T-helper 2 cell treated with Interferon-gamma antibody and Interleukin-4, amounts not matched to agents 5 μg/mL and 100 μg/mL, for 36 hours (primary cell): ENCODE measurements at regions not wholly inside any gene's neighbourhood (a gene's known extent, or its start where the extent isn't known, plus 50 kb on each side); places are given as distances from the start of the nearest gene placed in this dataset.

Experiments used
- DNase-seq: peaks from one replicate; pipeline ENCODE4 v3.0.0; 2021; ENCODE audit warnings: low spot score
- H3K27ac Mint-ChIP-seq: one replicate; pipeline ENCODE4 v1.8.0; 2021; ENCODE audit warnings: mild to moderate bottlenecking, mixed read lengths
- H3K27me3 Mint-ChIP-seq: one replicate; pipeline ENCODE4 v1.8.0; 2021; ENCODE audit warnings: low read depth, mixed read lengths
- H3K36me3 Mint-ChIP-seq: one replicate; pipeline ENCODE4 v1.8.0; 2021; ENCODE audit warnings: low read depth, mixed read lengths
- H3K4me1 Mint-ChIP-seq: one replicate; pipeline ENCODE4 v1.8.0; 2021; ENCODE audit warnings: low read depth, mixed read lengths
- H3K4me3 Mint-ChIP-seq: one replicate; pipeline ENCODE4 v1.8.0; 2022; ENCODE audit warnings: mild to moderate bottlenecking, moderate library complexity, mixed read lengths
- H3K9me3 Mint-ChIP-seq: one replicate; pipeline ENCODE4 v1.8.0; 2021; ENCODE audit warnings: mixed read lengths

DNA sequence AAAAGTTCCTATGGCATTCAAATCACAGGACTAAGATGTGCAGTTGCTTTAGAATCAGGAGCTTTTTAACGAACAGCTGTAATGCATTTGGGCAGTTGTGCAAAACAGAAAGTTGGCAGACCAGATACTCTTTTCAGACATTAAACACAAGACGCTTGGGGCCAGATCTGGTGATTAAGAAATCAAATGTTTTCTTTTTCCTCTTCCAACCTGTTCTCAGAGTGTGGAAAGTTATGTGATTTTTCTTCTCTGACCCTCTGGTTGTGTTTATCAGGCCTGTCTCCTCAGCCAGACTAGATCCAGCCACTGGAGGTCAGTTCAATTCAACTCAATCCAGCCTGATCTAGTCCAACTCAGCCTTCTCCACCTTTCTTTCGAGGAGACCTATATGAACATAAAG lies 298.5 kb upstream of the PCSK5 start:
- peaks cover 5% of the 10 kb centered on the region for H3K4me1 Mint-ChIP-seq
- no peaks in the 10 kb centered on the region for H3K27me3 Mint-ChIP-seq
- H3K4me3 Mint-ChIP-seq: no peak overlapping the region
- no peaks in the 10 kb centered on the region for H3K9me3 Mint-ChIP-seq
- no peak overlapping the region for H3K27ac Mint-ChIP-seq
- no peaks in the 10 kb centered on the region for H3K36me3 Mint-ChIP-seq
- no peak for DNase-seq

DNA sequence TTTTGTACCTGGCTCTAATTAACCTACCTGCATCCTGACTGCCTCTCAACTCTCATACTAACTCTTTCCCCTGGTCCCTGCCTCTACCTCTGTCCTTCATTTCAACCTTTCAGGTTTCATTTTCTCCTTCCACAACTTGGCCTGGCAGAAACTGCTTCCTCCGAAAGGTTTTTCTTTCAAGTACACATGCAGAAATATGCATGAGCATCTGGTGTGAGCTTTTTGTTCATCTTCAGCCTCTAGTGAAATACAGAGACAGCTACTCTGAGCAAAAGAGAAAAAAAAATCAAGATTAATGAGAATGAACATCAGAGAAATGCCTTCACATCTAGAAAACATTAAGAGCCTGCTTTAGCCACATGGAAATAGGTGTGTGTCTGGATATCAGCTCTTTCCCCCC lies 297.9 kb upstream of the PCSK5 start:
- Mint-ChIP-seq H3K4me3 (no peak overlapping the region), H3K27ac (no peak overlapping the region), H3K36me3 (no peaks in the 10 kb centered on the region), H3K27me3 (no peaks in the 10 kb centered on the region), H3K4me1 (peaks cover 5% of the 10 kb centered on the region), H3K9me3 (no peaks in the 10 kb centered on the region)
- DNase-seq: no peak

DNA sequence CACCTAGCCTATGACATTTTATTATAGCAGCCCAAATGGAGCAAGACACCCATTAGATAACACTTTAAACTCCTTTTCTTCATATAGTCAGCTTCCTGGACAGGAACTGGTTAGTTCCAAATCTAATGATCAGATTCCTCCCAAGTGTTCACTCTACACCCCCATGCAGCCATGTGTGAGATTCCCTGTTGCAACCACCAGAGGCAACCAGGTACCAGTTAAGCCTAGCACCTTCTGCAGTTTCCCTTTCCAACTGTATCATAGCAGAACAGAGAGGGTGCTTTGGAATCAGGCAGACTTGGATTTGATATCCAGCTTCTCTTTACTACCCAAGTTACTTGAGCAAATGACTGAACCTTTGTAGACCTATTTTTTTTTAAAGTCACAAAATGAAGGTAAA lies 296.6 kb upstream of the PCSK5 start:
- H3K27me3 Mint-ChIP-seq: no peaks in the 10 kb centered on the region
- no peaks in the 10 kb centered on the region for H3K36me3 Mint-ChIP-seq
- peaks cover 5% of the 10 kb centered on the region for H3K4me1 Mint-ChIP-seq
- no peak overlapping the region for H3K27ac Mint-ChIP-seq
- no peaks in the 10 kb centered on the region for H3K9me3 Mint-ChIP-seq
- no peak overlapping the region for H3K4me3 Mint-ChIP-seq
- no peak for DNase-seq

DNA sequence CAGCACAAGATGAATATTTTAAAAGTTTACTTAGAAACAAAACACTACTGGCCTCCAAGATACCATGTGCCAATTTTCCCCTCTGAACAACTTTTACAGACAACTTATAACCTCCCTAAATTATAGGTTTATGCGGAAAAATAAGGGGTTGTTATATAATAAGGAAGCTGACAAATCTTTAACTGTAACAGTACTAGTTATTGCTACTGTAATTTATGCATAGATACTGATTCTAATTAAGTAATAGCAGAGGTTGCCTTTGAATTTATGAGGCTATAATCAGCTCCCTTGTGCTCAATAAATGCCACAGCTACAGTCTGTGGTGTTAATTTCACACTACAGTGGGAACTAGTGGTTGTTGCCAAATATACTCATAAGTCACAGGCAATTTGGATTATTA lies 291.3 kb upstream of the PCSK5 start:
- H3K27ac Mint-ChIP-seq: no peak overlapping the region

DNA sequence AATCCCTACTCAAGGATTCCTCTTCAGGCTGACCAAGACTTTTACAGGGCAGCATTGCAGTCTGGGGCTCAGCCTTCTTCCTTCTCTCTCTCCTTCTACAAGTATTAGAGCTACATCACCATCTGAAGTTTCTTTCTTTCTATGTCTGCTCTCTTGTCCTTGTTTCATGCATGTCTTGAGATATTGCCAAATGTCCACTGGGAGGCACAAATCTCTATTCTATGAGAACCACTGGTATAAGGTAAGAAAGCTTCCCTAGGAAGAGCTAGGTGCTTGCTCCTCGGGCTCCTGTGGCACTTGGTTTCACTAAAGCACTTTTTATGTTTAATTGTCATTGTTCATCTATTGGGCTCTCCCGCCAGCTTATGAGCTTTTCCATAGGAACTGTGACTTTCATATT lies 289.2 kb upstream of the PCSK5 start:
- Mint-ChIP-seq H3K27ac (no peak overlapping the region), H3K4me1 (no peaks in the 10 kb centered on the region), H3K4me3 (no peak overlapping the region), H3K36me3 (no peaks in the 10 kb centered on the region), H3K27me3 (no peaks in the 10 kb centered on the region), H3K9me3 (no peaks in the 10 kb centered on the region)
- no peak for DNase-seq

More for the DNA sequence above, 291.3 kb upstream of the PCSK5 start:
- Mint-ChIP-seq H3K9me3 (no peaks in the 10 kb centered on the region), H3K27me3 (no peaks in the 10 kb centered on the region), H3K4me3 (no peak overlapping the region), H3K4me1 (no peaks in the 10 kb centered on the region), H3K36me3 (no peaks in the 10 kb centered on the region)
- DNase-seq: no peak

DNA sequence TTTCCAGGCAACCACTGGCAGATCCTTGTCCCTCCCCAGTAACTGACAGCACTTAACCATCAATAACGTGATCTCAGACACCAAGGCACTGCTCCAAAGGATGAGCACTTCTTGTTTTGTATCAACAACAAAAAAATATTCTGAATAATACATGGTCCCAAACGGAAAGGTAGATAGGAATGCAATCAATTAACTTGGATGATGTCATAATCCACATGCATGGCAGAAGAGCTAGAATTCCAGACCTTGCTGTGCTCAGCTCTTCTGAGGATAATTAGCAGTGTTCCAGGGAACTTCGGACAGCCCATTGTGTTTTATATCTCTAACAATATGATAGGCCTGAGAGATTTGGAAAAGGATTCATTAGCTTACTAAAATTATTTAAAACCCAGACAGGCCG lies 288.4 kb upstream of the PCSK5 start:
- Mint-ChIP-seq H3K36me3 (no peaks in the 10 kb centered on the region), H3K27ac (no peak overlapping the region), H3K9me3 (no peaks in the 10 kb centered on the region), H3K4me1 (no peaks in the 10 kb centered on the region), H3K4me3 (no peak overlapping the region), H3K27me3 (no peaks in the 10 kb centered on the region)
- no peak for DNase-seq

DNA sequence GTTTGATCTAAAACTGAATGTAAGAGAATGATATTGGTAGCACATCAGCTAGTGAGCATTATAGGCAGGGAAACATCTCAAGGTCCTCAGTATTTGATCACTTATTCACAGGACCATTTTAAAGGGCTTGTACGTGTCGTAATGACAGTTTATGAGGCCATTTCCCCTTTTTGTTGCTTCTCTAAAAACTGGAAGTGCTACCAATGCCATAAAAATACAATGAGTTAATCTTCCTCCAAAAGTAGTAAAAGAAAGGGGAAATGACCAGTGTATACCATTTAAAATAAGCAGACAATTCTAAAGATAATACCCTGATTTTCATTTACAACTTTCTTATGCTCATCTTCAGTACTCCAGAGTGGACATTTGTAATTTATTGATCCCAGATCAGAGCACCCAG lies 285.8 kb upstream of the PCSK5 start:
- Mint-ChIP-seq H3K4me3 (no peak overlapping the region), H3K9me3 (no peaks in the 10 kb centered on the region)

DNA sequence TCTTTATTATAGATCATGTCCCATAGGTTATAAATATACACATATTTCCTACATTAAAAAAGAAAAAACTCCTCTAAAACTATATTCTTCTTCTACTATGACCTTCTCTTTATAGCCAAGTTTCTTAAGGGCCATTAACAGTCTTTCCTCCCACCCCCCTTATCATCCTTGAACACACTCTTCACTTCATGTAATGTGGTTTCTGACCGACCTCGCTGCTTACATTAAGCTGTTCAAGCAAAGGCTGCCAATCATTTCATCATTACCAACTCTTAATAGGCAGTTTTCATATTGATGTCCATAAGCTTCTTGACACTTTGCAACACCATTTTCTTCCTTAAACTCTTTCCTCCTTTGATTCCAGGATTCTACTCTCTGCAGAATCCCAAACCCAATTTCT lies 283.0 kb upstream of the PCSK5 start:
- no peaks in the 10 kb centered on the region for H3K9me3 Mint-ChIP-seq
- no peaks in the 10 kb centered on the region for H3K4me1 Mint-ChIP-seq
- H3K27me3 Mint-ChIP-seq: no peaks in the 10 kb centered on the region
- no peak overlapping the region for H3K27ac Mint-ChIP-seq
- no peak for DNase-seq
- H3K36me3 Mint-ChIP-seq: no peaks in the 10 kb centered on the region
- no peak overlapping the region for H3K4me3 Mint-ChIP-seq

More for the DNA sequence above, 285.8 kb upstream of the PCSK5 start:
- H3K4me1 Mint-ChIP-seq: no peaks in the 10 kb centered on the region
- no peaks in the 10 kb centered on the region for H3K36me3 Mint-ChIP-seq
- H3K27me3 Mint-ChIP-seq: no peaks in the 10 kb centered on the region
- DNase-seq: no peak
- no peak overlapping the region for H3K27ac Mint-ChIP-seq

DNA sequence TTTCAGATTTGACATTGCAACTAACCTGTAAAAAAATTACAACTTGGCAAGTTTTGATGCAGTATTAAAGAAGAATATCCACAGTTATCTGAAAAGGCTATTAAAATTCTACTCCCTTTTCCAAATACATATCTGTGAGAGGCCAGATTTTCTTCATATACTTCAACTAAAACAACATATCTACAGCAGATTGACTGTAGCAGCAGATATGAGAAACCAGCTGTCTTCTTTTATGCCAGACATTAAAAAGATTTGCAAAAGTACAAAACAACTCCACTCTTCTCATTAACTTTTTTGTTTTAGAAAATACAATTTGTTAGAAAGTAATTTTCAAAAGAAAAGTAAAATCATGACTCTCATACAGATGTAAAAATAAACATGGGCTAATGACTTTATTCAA lies 281.1 kb upstream of the PCSK5 start:
- Mint-ChIP-seq H3K4me3 (no peak overlapping the region), H3K27me3 (no peaks in the 10 kb centered on the region), H3K9me3 (no peaks in the 10 kb centered on the region), H3K27ac (no peak overlapping the region), H3K4me1 (no peaks in the 10 kb centered on the region), H3K36me3 (no peaks in the 10 kb centered on the region)
- no peak for DNase-seq

DNA sequence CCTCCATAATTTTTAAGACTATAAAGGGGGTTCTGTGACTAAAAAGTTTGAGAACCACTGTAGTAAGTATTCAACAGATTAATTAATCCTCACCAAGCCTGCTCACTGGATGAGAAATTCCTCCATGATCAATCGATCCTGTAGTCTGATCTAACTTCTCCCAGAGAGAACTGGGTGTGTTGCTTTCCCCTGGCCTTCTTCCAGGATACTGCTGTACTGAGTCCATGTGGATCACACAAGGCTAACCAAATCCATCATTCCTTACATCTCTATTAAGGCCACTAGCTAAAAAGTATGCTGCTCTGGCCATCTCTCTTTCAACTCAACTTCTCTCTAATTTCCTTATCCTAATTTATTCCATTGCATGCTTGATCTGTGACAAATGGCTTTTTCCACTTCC lies 280.2 kb upstream of the PCSK5 start:
- DNase-seq: no peak
- Mint-ChIP-seq H3K9me3 (no peaks in the 10 kb centered on the region), H3K4me1 (no peaks in the 10 kb centered on the region), H3K27me3 (no peaks in the 10 kb centered on the region), H3K4me3 (no peak overlapping the region), H3K36me3 (no peaks in the 10 kb centered on the region), H3K27ac (no peak overlapping the region)

DNA sequence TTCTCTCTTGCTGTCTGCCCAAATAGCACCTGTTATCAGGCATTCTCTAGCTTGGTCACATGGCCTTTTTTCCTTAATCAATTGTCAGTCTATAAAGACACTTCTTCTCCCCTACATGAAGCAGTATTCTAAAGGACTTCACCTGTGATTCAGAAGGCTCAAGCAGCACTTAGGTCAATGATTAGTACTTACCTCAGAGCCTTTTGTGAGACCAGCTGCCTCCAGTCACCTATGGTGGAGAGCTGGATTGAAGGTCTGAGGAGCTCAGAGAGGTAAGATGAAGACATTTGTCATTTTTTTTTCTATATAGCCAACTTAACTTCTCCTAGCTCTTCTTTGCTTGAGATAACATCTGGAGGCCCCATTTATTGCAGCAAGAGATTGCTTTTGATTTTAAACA lies 278.3 kb upstream of the PCSK5 start:
- Mint-ChIP-seq H3K4me3 (no peak overlapping the region), H3K9me3 (no peaks in the 10 kb centered on the region), H3K4me1 (no peaks in the 10 kb centered on the region), H3K27me3 (peaks cover 3% of the 10 kb centered on the region), H3K36me3 (no peaks in the 10 kb centered on the region), H3K27ac (no peak overlapping the region)
- DNase-seq: no peak

DNA sequence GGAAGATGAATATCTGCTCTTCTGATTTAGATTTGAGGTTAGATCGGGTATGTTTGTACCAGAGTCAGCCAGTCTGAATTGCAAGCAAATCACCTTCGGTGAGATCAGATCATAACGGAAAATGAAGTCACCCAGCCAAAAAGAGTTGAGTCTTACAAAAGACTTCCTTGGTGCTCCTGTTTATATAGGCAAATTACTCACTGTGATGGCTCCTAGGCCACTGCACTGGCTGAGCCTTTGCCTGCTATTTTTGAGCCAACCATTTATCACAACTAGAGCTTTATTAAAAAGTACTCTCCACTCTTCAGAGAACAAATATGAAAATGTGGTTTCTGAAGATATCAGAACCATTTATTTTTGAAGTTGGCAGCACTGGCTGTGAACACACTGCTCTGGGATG lies 277.7 kb upstream of the PCSK5 start:
- no peaks in the 10 kb centered on the region for H3K4me1 Mint-ChIP-seq
- peaks cover 3% of the 10 kb centered on the region for H3K27me3 Mint-ChIP-seq
- no peak overlapping the region for H3K4me3 Mint-ChIP-seq
- H3K9me3 Mint-ChIP-seq: no peaks in the 10 kb centered on the region
- H3K36me3 Mint-ChIP-seq: no peaks in the 10 kb centered on the region
- no peak for DNase-seq
- no peak overlapping the region for H3K27ac Mint-ChIP-seq

DNA sequence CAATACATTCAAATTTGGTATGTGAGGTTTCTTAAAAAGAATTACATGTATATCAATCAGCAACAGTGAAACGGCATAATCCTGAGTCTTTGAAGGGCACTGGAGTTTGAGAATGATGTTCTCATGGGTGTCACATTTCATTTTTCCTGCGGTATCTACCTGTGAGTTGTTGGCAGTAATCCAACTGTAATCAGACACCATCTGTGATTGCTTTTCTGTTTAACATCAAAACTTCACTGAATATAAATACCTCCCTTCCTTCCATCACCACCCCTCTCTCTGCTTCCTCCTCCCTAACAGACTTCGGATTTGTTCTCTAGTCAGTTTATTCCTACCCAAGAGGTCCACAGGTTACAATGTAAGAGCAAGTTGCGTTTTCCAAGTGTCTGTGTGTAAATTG lies 275.2 kb upstream of the PCSK5 start:
- H3K36me3 Mint-ChIP-seq: no peaks in the 10 kb centered on the region
- no peak overlapping the region for H3K4me3 Mint-ChIP-seq
- H3K27ac Mint-ChIP-seq: no peak overlapping the region

DNA sequence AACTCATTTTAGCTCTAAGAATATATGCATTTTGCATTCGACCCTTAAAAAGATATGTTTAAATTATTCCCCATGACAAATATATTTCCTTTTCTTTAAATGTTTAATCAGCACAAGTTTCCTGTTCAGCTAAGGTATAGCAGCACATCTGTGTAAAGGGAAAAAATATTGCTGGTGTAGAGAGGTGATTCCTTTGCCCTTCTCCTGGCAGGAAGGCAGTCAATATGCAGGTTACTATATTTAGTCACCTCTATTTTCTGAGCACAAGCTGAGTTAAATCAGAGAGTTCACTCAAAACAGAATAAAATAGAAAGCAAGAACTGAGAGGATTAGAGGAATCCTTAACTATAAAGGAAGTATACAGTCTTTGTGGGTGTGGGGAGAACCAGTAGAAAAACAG lies 274.4 kb upstream of the PCSK5 start:
- H3K9me3 Mint-ChIP-seq: no peaks in the 10 kb centered on the region
- no peak overlapping the region for H3K27ac Mint-ChIP-seq
- no peaks in the 10 kb centered on the region for H3K4me1 Mint-ChIP-seq
- peaks cover 3% of the 10 kb centered on the region for H3K27me3 Mint-ChIP-seq
- H3K36me3 Mint-ChIP-seq: no peaks in the 10 kb centered on the region
- no peak for DNase-seq
- H3K4me3 Mint-ChIP-seq: no peak overlapping the region

More for the DNA sequence above, 275.2 kb upstream of the PCSK5 start:
- no peaks in the 10 kb centered on the region for H3K4me1 Mint-ChIP-seq
- no peak for DNase-seq
- peaks cover 3% of the 10 kb centered on the region for H3K27me3 Mint-ChIP-seq
- H3K9me3 Mint-ChIP-seq: no peaks in the 10 kb centered on the region

DNA sequence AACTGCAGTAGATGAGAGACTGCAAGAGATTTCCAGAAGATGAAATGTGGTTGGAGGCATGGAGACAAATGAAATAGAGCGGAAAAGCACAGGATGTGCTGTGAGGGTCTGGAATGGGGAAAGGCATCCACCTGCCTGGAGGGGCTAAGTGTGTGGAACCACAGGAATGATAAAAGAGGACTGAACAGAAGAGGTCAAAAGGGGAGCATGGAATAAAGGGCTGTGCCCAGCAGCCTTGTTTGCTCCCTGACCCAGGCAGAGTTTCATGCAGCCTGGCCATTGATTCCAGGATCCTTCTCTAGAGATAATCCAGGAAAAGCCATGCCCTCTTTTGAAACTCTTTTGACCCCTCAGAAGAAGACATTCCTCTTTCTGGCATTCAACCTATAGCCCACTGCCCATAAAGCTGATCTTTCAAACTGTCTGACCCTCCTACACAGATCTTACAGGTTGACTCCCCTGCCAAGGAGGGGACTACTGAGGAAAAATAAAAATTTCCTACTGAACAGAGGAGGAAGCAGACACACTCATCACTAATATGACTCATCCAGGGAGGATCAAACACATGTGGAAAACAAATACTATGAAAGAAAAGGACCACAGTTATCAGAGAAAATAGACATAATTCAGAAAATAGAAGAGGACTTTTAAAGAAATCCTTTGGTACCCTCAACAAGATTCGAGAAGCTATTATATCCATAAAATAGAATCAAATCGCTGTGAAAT lies 273.5 kb upstream of the PCSK5 start:
- no peak overlapping the region for H3K4me3 Mint-ChIP-seq
- peaks cover 3% of the 10 kb centered on the region for H3K27me3 Mint-ChIP-seq

More for the DNA sequence above, 273.5 kb upstream of the PCSK5 start:
- Mint-ChIP-seq H3K36me3 (no peaks in the 10 kb centered on the region), H3K4me1 (no peaks in the 10 kb centered on the region), H3K9me3 (no peaks in the 10 kb centered on the region), H3K27ac (no peak overlapping the region)
- DNase-seq: no peak
